ENCODE measurements at regions not wholly inside any gene's neighbourhood (a gene's known extent, or its start where the extent isn't known, plus 50 kb on each side); places are given as distances from the start of the nearest gene placed in this dataset.

DNA sequence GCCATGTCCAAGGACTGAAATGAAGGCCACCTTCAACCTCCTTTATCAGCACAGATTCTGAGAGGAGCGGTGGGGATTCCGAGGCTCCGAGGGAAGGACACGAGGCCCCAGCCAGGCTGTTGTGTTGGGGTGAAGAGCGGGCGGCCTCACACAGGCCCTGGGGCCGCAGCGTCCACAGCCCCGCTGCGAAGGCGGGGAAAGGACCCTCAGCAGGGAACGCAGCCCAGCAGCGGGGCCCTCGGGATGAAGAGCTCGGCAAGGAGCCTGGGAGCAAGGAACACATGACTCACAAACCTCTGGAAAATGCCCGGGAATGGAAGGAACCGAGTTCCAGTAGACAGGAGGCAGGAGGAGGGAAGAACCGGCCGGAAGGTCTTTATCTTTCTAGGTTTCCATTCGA is 227.2 kb downstream of the BRD1 start:
- H3K4me3 ChIP-seq = no peak overlapping the region
- WGBS, 3 donors = 76 to 82% (median 80%) methylated on average over 20 of the region's 20 CpGs
- no peak for DNase-seq
- H3K4me1 ChIP-seq (ENCODE audit: insufficient read depth) = no peaks in the 10 kb centered on the region
- no peaks in the 10 kb centered on the region for H3K36me3 ChIP-seq
- H3K27me3 ChIP-seq = no peaks in the 10 kb centered on the region
- TF ChIP-seq EP300 (IDR thresholded peaks at IDR 0.05) (no peak), POLR2A (IDR thresholded peaks at IDR 0.05) (no peak)
- TF ChIP-seq, protein P1, sequence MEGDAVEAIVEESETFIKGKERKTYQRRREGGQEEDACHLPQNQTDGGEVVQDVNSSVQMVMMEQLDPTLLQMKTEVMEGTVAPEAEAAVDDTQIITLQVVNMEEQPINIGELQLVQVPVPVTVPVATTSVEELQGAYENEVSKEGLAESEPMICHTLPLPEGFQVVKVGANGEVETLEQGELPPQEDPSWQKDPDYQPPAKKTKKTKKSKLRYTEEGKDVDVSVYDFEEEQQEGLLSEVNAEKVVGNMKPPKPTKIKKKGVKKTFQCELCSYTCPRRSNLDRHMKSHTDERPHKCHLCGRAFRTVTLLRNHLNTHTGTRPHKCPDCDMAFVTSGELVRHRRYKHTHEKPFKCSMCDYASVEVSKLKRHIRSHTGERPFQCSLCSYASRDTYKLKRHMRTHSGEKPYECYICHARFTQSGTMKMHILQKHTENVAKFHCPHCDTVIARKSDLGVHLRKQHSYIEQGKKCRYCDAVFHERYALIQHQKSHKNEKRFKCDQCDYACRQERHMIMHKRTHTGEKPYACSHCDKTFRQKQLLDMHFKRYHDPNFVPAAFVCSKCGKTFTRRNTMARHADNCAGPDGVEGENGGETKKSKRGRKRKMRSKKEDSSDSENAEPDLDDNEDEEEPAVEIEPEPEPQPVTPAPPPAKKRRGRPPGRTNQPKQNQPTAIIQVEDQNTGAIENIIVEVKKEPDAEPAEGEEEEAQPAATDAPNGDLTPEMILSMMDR (IDR thresholded peaks at IDR 0.05) = no peak
- no peaks in the 10 kb centered on the region for H3K9me3 ChIP-seq
- H3K27ac ChIP-seq = no peak overlapping the region
- intact Hi-C loops (cut with DNase I) = no loop called here

DNA sequence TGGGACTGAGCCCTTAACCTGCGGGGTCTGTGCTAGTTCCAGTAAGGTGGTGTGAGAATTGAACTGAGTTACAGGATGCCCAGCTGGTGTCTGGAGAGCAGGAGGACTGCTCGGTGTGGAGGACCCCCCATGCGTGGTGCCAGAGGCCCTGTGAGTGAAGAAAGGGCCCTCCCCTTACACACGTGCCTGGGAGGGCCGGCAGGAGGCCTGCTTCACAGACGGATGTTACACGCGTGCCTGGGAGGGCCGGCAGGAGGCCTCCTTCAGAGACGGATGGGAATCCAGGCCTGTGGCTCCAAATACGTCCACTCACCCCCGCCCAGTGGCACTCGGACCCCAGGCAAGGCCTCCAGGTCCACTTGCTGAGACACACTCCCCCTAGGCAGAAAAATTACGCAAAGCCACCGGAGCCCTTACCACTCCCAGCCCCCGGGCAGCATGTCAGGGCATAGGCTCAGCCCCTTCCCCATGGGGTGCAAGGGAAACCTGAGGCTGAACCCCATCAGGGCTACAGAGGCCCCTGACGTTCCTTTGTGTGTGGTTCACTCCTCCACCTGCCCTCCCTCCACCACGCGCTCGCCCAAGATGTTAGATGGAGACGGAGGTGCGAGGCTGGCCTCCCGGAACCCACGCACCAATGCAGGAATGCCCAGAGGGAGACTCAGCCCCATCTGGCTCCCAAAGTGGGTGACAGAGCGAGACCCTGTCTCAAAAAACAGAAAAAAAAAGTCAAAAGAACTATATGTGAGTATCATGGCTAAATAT is 227.8 kb downstream of the BRD1 start:
- H3K4me1 ChIP-seq (ENCODE audit: insufficient read depth) = no peaks in the 10 kb centered on the region
- intact Hi-C loops (cut with DNase I) = loop anchor here in 2 of 4 donors (10.0 kb wide), 2 partner anchors 55 kb away; no protein-coding TSS in a partner anchor
- no peak overlapping the region for H3K27ac ChIP-seq
- TF ChIP-seq POLR2A (IDR thresholded peaks at IDR 0.05) (no peak), EP300 (IDR thresholded peaks at IDR 0.05) (no peak)
- TF ChIP-seq, protein P1 (IDR thresholded peaks at IDR 0.05) = no peak
- no peaks in the 10 kb centered on the region for H3K9me3 ChIP-seq
- 77 to 79% (median 78%) methylated on average over 25 of the region's 25 CpGs for WGBS, 3 donors
- H3K36me3 ChIP-seq = no peaks in the 10 kb centered on the region
- no peak for DNase-seq
- no peak overlapping the region for H3K4me3 ChIP-seq
- no peaks in the 10 kb centered on the region for H3K27me3 ChIP-seq

DNA sequence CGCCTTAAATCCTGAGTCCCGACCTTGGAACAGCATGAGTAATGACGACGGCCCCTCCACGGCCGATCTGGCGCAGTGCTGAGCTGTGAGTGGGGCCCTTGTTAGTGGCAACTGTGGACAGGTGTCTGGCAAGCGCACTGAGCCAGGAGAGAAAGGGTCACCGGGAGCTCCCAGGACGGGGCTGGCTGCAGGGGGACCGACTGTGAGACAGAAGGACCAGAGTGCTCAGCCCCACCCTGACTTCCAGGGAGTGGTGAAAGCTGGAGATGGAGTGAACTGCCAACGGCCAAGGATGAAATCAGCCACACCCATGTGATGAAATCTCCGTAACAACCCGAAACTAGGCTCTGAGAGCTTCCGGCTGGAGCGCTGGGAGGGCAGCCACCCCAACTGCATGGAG is 228.6 kb downstream of the BRD1 start:
- no peaks in the 10 kb centered on the region for H3K27me3 ChIP-seq
- WGBS, 3 donors = 62 to 69% (median 67%) methylated on average over 16 of the region's 16 CpGs
- no peak overlapping the region for H3K4me3 ChIP-seq
- H3K36me3 ChIP-seq = no peaks in the 10 kb centered on the region
- H3K4me1 ChIP-seq (ENCODE audit: insufficient read depth) = no peaks in the 10 kb centered on the region
- intact Hi-C loops (cut with DNase I) = loop anchor here in 2 of 4 donors (10.0 kb wide), 2 partner anchors 54 to 56 kb away; no protein-coding TSS in a partner anchor
- DNase-seq = no peak
- TF ChIP-seq POLR2A (IDR thresholded peaks at IDR 0.05) (no peak), EP300 (IDR thresholded peaks at IDR 0.05) (no peak)
- TF ChIP-seq, protein P1 (IDR thresholded peaks at IDR 0.05) = no peak
- no peaks in the 10 kb centered on the region for H3K9me3 ChIP-seq
- H3K27ac ChIP-seq = no peak overlapping the region

DNA sequence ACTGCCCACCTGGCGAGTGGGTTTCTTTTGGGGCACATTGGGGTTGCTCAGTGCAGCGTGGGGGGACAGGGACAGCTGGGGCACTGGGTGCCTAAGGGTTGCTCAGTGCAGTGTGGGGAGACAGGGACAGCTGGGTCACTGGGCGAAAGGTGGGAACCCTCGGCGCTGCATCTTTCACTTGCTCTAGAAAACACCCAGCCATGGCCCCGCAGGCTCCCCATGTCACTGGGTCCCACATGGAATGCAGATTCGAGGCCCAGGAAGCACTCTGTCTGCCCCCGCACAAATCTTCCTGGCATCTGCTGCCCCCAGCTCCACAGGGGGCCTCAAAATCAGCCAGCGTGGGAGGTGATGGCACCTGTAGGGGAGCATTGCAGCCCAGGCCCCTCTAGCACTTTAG is 229.3 kb downstream of the BRD1 start:
- TF ChIP-seq, protein P1 (IDR thresholded peaks at IDR 0.05) = no peak
- no peak for TF ChIP-seq POLR2A (IDR thresholded peaks at IDR 0.05)
- Histone ChIP-seq H3K27ac (no peak overlapping the region), H3K27me3 (no peaks in the 10 kb centered on the region), H3K4me3 (no peak overlapping the region), H3K9me3 (no peaks in the 10 kb centered on the region), H3K4me1 (ENCODE audit: insufficient read depth) (no peaks in the 10 kb centered on the region), H3K36me3 (no peaks in the 10 kb centered on the region)
- DNase-seq = no peak
- intact Hi-C loops (cut with DNase I) = loop anchor here in 2 of 4 donors (10.0 kb wide), 2 partner anchors 54 to 56 kb away; no protein-coding TSS in a partner anchor
- WGBS, 3 donors = 78 to 84% (median 83%) methylated on average over 7 to 9 of the region's 9 CpGs
